ENCODE measurements at regions not wholly inside any gene's neighbourhood (a gene's known extent, or its start where the extent isn't known, plus 50 kb on each side); places are given as distances from the start of the nearest gene placed in this dataset.
"Not testable (repeated sequence)": the region's sequence is repeated elsewhere in the genome, so short reads cannot be mapped to it uniquely, and the experiment has no call there.

GRCh38 chr12:70008944-70009343, 183.9 kb downstream of the MYRFL start:
- DNase-seq = no peak

- no peak for DNase-seq
Observed at GRCh38 chr12:70011353-70011752, 186.3 kb downstream of the MYRFL start.

GRCh38 chr12:70013016-70013415, 188.0 kb downstream of the MYRFL start:
- not testable (repeated sequence) for DNase-seq

- no peak for DNase-seq
Observed at GRCh38 chr12:70028515-70028914, 203.5 kb downstream of the MYRFL start.

GRCh38 chr12:70028918-70029317, 203.9 kb downstream of the MYRFL start:
- DNase-seq = no peak

- DNase-seq = no peak
Observed at GRCh38 chr12:70031046-70031445, 206.0 kb downstream of the MYRFL start.

- no peak for DNase-seq
Observed at GRCh38 chr12:70032076-70032475, 207.0 kb downstream of the MYRFL start.

GRCh38 chr12:70033310-70033709, 208.3 kb downstream of the MYRFL start:
- no peak for DNase-seq

- no peak for DNase-seq
Observed at GRCh38 chr12:70040141-70040540, 203.1 kb upstream of the CNOT2 start.

- DNase-seq = no peak
Observed at GRCh38 chr12:70042675-70043074, 200.6 kb upstream of the CNOT2 start.

- DNase-seq = no peak
Observed at GRCh38 chr12:70043490-70044138, 199.6 kb upstream of the CNOT2 start.

- DNase-seq = no peak
Observed at GRCh38 chr12:70044167-70044566, 199.1 kb upstream of the CNOT2 start.

- DNase-seq = no peak
Observed at GRCh38 chr12:70045036-70045435, 198.2 kb upstream of the CNOT2 start.

- no peak for DNase-seq
Observed at GRCh38 chr12:70045514-70045913, 197.7 kb upstream of the CNOT2 start.

- no peak for DNase-seq
Observed at GRCh38 chr12:70048521-70049250, 194.5 kb upstream of the CNOT2 start.

GRCh38 chr12:70049596-70050360, 193.5 kb upstream of the CNOT2 start:
- no peak for DNase-seq

GRCh38 chr12:70052476-70052875, 190.8 kb upstream of the CNOT2 start:
- DNase-seq = no peak

GRCh38 chr12:70052931-70053497, 190.2 kb upstream of the CNOT2 start:
- no peak for DNase-seq

GRCh38 chr12:70059373-70059772, 183.9 kb upstream of the CNOT2 start:
- no peak for DNase-seq

GRCh38 chr12:70060634-70061033, 182.6 kb upstream of the CNOT2 start:
- DNase-seq = no peak

GRCh38 chr12:70068743-70069142, 174.5 kb upstream of the CNOT2 start:
- no peak for DNase-seq
